Ovary (tissue), 7 donors: ENCODE measurements at regions not wholly inside any gene's neighbourhood (a gene's known extent, or its start where the extent isn't known, plus 50 kb on each side); places are given as distances from the start of the nearest gene placed in this dataset.

Experiments used
- DNase-seq, 5 donors: peaks; one replicate each; pipeline ENCODE4 v3.0.0-alpha.2; 2019 to 2020
- H3K27ac ChIP-seq, 2 donors: fragments of 200-600 bp; one replicate each; pipeline versions ENCODE4 v1.5.1 to v1.8.0; 2019 to 2022
- H3K27me3 ChIP-seq: fragments of 200-600 bp; one replicate; pipeline ENCODE4 v1.8.0; 2022
- H3K36me3 ChIP-seq: fragments of 200-600 bp; sonication (generic); one replicate; pipeline ENCODE4 v1.5.1; 2019
- H3K4me1 ChIP-seq: one replicate; pipeline ENCODE4 v1.8.1; 2013; ENCODE audit warnings: mild to moderate bottlenecking, moderate library complexity; ENCODE audit not compliant: insufficient read depth
- H3K4me3 ChIP-seq: fragments of 200-600 bp; sonication (generic); one replicate; pipeline ENCODE4 v1.5.1; 2017
- H3K9me3 ChIP-seq, 2 donors: fragments of 200-600 bp in 1 of 2; sonication (generic) in 1 of 2; one replicate each; pipeline versions ENCODE4 v1.5.1 to v1.8.1; 2013 to 2019; ENCODE audit warnings: mild to moderate bottlenecking in 1 of 2, moderate library complexity in 1 of 2
- EP300 ChIP-seq: sonication (generic); formaldehyde crosslinking; IDR thresholded peaks from one replicate; pipeline ENCODE4 v1.6.1; 2017; ENCODE audit warnings: antibody characterized with exemption
- POLR2A ChIP-seq: fragments of 450-650 bp; IDR thresholded peaks from one replicate; pipeline ENCODE4 v1.6.1; 2017; ENCODE audit warnings: antibody characterized with exemption, mild to moderate bottlenecking, moderate library complexity
- WGBS, 3 donors: extraction: QIAGEN DNeasy Blood & Tissue Kit in 1 of 3; methylation state at CpG; one replicate each; pipeline versions ENCODE4 v1.1.5 to v1.1.7; 2013 to 2017; 5-methylcytosine and 5-hydroxymethylcytosine counted together
- intact Hi-C, 4 donors: fragments of 100-400 bp; cut with DNase I; formaldehyde crosslinking; loops; one replicate each; pipeline versions ENCODE4 v1.11.0 to v1.15.1; 2022 to 2023
- TF ChIP-seq, protein P1 (sequence below), 3 donors: fragments of 450-650 bp in 2 of 3; fragments of 200-600 bp in 1 of 3; IDR thresholded peaks; one replicate each; pipeline versions ENCODE4 v1.5.1 to v1.8.0; 2016 to 2022; ENCODE audit warnings: antibody characterized with exemption in 3 of 3, mild to moderate bottlenecking in 1 of 3
- donor health status: DM: no; HTN: no; CAD: no; lungs with moderate emphysema.
- donor health status: DM: no; HTN: no; CAD: no.
- donor health status: Bipolar disorder and iron deficiency.
- donor health status: DM: no; HTN: no; CAD: no.
- donor health status: DM: yes; HTN: yes; CAD: no.

DNA sequence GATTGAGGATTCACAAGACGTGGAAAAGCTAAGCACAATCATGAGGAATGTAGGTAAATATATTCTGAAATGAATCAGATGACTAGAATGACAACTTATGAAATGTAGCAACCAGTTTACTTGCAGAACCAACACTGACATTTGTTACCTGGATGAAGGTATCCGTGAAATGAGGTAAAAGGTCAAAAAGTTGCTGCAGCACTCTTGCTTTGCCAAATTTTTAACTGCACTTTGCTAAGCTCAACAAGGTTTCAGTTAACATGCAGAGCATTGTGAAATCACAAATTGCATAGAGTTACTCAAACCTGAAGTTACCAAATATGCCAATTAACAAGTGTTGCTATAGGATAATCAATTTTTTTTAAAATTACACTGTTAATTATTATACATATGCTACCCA is 1280.1 kb downstream of the KCNT2 start:
- no peaks in the 10 kb centered on the region for H3K36me3 ChIP-seq
- 5 to 16% (median 12%) methylated on average over 2 of the region's 2 CpGs for WGBS, 3 donors
- no peak overlapping the region for H3K4me3 ChIP-seq
- no peak for TF ChIP-seq EP300
- TF ChIP-seq, protein P1, sequence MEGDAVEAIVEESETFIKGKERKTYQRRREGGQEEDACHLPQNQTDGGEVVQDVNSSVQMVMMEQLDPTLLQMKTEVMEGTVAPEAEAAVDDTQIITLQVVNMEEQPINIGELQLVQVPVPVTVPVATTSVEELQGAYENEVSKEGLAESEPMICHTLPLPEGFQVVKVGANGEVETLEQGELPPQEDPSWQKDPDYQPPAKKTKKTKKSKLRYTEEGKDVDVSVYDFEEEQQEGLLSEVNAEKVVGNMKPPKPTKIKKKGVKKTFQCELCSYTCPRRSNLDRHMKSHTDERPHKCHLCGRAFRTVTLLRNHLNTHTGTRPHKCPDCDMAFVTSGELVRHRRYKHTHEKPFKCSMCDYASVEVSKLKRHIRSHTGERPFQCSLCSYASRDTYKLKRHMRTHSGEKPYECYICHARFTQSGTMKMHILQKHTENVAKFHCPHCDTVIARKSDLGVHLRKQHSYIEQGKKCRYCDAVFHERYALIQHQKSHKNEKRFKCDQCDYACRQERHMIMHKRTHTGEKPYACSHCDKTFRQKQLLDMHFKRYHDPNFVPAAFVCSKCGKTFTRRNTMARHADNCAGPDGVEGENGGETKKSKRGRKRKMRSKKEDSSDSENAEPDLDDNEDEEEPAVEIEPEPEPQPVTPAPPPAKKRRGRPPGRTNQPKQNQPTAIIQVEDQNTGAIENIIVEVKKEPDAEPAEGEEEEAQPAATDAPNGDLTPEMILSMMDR (IDR thresholded peaks at IDR 0.05): no peak
- no peak for TF ChIP-seq POLR2A
- H3K4me1 ChIP-seq: no peaks in the 10 kb centered on the region
- no peak overlapping the region for H3K27ac ChIP-seq
- intact Hi-C loops: no loop called here
- DNase-seq: no peak
- no peaks in the 10 kb centered on the region for H3K9me3 ChIP-seq
- H3K27me3 ChIP-seq: no peaks in the 10 kb centered on the region

DNA sequence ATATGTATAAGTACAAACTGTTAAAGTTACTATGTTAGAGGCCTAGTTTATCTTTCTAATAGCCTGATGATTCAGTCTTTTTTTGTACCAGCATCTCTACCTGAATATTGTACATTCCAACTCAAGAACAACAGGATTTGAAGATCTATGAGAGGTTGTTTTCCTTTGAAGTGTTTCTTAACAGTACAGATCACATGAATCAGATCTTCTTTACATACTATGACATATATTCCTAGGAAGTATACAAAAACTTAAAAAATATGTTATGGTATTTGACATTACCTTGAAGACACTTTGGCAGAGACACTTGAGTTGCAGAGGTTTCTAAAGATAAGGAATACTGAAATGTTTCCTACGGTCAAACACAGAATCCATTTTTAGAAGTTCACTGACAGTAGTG is 1280.9 kb downstream of the KCNT2 start:
- H3K36me3 ChIP-seq: no peaks in the 10 kb centered on the region
- H3K9me3 ChIP-seq: no peaks in the 10 kb centered on the region
- H3K4me1 ChIP-seq: no peaks in the 10 kb centered on the region
- no peak overlapping the region for H3K27ac ChIP-seq
- no peak for DNase-seq
- no peak overlapping the region for H3K4me3 ChIP-seq
- no peaks in the 10 kb centered on the region for H3K27me3 ChIP-seq
- 15 to 34% (median 25%) methylated on average over 1 of the region's 1 CpG for WGBS, 3 donors
- TF ChIP-seq, protein P1 (IDR thresholded peaks at IDR 0.05): no peak
- TF ChIP-seq POLR2A (no peak), EP300 (no peak)
- intact Hi-C loops: no loop called here

DNA sequence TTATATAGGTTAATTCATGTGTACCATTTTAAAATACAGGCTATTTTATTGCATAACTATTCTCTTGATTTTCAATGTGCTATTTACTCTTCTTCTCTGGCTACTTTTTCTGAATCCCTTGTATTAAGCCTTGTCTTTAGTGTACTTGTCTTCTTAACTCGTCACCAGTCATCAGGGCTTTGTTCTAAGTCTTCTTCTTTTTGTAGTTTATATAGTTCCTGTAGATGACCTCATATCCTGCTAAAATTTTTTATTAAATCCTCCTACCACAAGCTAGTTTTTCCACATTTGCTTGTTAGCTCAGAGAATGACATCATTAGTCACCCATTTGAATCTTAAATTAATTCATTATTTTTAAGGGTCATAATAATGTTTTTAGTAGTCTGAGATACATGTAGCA is 1281.9 kb downstream of the KCNT2 start:
- intact Hi-C loops: no loop called here
- Histone ChIP-seq H3K36me3 (no peaks in the 10 kb centered on the region), H3K27ac (no peak overlapping the region), H3K27me3 (no peaks in the 10 kb centered on the region), H3K4me1 (no peaks in the 10 kb centered on the region), H3K4me3 (no peak overlapping the region), H3K9me3 (no peaks in the 10 kb centered on the region)
- no peak for DNase-seq
- TF ChIP-seq, protein P1 (IDR thresholded peaks at IDR 0.05): no peak
- TF ChIP-seq EP300: no peak
- WGBS, 3 donors: 93 to 95% (median 94%) methylated on average over 1 of the region's 1 CpG

DNA sequence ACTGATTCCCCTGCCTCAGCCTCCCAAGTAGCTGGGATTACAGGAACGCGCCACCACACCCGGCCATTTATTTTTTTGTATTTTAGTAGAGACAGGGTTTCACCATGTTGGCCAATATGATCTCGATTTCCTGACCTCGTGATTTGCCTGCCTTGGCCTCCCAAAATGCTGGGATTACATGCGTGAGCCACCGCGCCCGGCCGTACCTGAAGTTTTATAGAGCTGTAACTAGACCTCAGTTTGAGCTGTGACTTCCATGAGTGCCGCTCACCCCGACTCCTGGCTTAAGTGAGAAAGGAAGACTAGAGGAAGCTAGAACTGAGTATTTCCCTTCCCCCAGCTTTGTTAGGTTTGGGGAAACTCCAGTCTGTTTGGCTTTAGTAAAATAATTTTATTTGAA is 1283.1 kb downstream of the KCNT2 start:
- Histone ChIP-seq H3K36me3 (no peaks in the 10 kb centered on the region), H3K4me3 (no peak overlapping the region), H3K9me3 (no peaks in the 10 kb centered on the region), H3K27me3 (no peaks in the 10 kb centered on the region), H3K27ac (no peak overlapping the region), H3K4me1 (no peaks in the 10 kb centered on the region)
- intact Hi-C loops: no loop called here
- no peak for DNase-seq
- WGBS, 3 donors: 93 to 98% (median 97%) methylated on average over 12 of the region's 12 CpGs
- TF ChIP-seq, protein P1 (IDR thresholded peaks at IDR 0.05): no peak
- TF ChIP-seq POLR2A (no peak), EP300 (no peak)

DNA sequence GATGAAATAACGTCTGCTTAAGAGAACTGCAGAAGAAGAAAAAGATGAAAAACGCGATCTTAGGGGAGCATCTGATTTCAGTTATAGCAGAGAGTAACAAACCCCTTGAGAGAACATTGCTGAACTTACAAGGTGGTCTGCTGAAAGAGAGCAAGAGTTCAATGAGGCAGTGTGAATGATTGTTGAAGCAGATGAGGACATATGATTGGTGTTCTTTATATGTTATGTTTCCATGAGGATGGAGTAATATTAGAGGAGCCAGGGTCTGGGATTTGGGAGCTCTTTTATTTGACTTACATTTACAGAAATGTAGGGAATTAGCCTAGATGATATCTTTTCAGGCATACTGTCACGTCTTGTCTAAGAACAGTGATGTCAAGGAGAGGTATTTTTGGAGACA is 1302.0 kb downstream of the KCNT2 start:
- Histone ChIP-seq H3K27me3 (no peaks in the 10 kb centered on the region), H3K4me3 (no peak overlapping the region), H3K9me3 (no peaks in the 10 kb centered on the region), H3K27ac (no peak overlapping the region), H3K36me3 (no peaks in the 10 kb centered on the region), H3K4me1 (no peaks in the 10 kb centered on the region)
- intact Hi-C loops: no loop called here
- DNase-seq: no peak
- WGBS, 3 donors: 77 to 86% (median 80%) methylated on average over 4 of the region's 4 CpGs
- TF ChIP-seq EP300 (no peak), POLR2A (no peak)
- TF ChIP-seq, protein P1 (IDR thresholded peaks at IDR 0.05): no peak
